ENCODE measurements at regions not wholly inside any gene's neighbourhood (a gene's known extent, or its start where the extent isn't known, plus 50 kb on each side); places are given as distances from the start of the nearest gene placed in this dataset.
"Not testable (repeated sequence)": the region's sequence is repeated elsewhere in the genome, so short reads cannot be mapped to it uniquely, and the experiment has no call there.

DNA sequence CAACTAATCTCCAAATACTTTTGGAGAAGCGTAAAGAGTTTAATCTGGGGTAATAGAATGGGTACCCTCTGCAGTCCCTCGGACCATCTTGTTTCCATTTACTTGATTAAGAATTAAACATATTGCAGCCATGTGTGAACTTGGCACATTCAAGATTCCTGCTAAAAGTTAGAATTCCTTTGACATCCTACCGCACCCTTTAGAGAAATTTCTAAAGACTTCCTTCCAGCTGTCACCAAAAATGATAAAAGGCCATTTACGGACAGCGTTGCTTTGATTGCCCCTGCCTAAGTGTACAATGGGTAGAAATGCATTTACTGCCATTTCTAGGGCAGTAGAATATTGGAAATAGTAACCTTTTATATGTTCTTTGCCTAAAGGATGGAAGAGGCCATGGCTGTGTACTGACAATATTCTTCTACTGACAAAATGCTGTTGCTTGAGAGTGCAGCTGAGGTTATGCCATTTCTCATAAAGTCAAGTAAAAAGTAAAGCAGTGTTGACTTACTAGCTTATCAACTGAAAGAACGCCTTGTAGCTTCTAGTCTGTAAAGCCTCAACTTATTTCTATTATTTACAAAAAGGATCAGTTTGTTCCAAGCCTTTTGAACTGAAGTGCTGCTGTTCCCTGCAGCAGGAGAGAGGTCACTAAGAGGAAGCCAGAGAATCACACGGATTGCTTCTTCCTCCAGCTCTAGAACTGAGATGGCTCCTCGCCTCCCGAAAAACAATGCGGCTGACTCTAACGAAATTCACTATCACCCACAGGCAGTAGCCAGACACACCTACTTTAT lies 139.8 kb upstream of the BASP1 start:
- no peak for DNase-seq (ENCODE audit: low read depth in 1 of 2, low spot score in 1 of 2)
- in situ Hi-C loops (cut with HindIII; ENCODE audit: low pct_unique_long_range_greater_than_20kb, low sequenced_read_pairs) = no loop called here
- no peak for TF ChIP-seq JUND (IDR thresholded peaks at IDR 0.05; ENCODE audit: low read depth)

DNA sequence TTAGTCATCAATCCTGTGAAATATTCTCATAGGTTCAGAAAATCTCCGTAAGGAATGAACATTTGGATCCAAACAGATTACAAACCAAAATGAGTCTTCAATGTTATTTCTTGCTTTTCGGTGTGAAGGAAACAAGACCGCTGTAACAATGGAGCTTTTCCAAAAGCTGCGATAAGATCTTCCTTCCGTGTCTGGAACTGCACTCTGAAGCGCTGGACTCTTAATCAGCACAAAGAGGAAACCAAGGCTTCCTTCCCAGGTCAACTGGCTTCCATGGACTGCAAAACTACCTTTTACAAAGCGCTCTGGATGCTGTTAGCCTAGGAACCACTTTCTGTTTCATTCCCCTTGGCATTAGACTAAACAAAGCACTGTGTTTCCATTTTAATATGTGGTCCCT lies 137.9 kb upstream of the BASP1 start:
- in situ Hi-C loops (cut with HindIII; ENCODE audit: low pct_unique_long_range_greater_than_20kb, low sequenced_read_pairs) = no loop called here
- TF ChIP-seq JUND (IDR thresholded peaks at IDR 0.05; ENCODE audit: low read depth) = no peak
- DNase-seq (ENCODE audit: low read depth in 1 of 2, low spot score in 1 of 2) = peak in 1 of 2 experiments; percentile 45

DNA sequence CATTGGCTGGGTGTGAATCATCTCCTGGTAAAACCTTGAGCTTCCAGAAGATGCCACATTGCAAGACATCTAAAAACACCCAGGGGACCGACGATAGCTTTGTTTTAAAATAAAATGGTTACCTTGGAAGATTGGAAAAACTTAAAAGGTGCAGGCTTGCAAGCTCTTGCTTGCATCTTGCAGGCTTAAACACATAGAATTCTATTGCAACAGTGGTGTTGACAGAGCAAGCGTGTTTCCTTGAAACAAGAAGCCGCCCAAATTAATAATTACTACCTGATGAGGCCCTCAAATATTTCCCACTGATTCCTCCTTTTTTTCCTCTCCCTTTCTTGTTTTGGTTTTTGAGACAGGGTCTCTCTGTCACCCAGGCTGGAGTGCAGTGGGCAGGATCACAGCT lies 137.1 kb upstream of the BASP1 start:
- in situ Hi-C loops (cut with HindIII; ENCODE audit: low pct_unique_long_range_greater_than_20kb, low sequenced_read_pairs) = no loop called here
- DNase-seq (ENCODE audit: low read depth in 1 of 2, low spot score in 1 of 2) = no peak
- TF ChIP-seq JUND (IDR thresholded peaks at IDR 0.05; ENCODE audit: low read depth) = no peak

DNA sequence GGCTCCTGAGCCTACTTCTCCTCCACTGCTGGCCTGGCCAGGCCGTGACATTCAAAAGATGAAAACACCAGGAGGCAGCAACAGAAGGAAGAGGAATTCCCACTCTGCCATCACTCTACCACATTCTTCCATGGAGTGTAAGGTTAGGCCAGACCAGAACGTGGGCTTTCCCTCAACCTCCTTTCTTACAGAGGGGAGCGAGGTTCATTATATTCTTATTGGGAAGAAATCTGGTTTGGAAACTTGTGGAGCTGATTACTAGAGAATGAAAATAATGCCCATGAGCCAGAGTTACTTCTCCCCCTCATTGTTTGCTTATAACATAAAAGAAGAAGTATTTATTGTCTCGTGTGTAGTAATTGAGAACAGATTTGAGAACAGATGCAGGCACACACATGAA lies 136.3 kb upstream of the BASP1 start:
- TF ChIP-seq JUND (IDR thresholded peaks at IDR 0.05; ENCODE audit: low read depth) = no peak
- no peak for DNase-seq (ENCODE audit: low read depth in 1 of 2, low spot score in 1 of 2)
- in situ Hi-C loops (cut with HindIII; ENCODE audit: low pct_unique_long_range_greater_than_20kb, low sequenced_read_pairs) = no loop called here

DNA sequence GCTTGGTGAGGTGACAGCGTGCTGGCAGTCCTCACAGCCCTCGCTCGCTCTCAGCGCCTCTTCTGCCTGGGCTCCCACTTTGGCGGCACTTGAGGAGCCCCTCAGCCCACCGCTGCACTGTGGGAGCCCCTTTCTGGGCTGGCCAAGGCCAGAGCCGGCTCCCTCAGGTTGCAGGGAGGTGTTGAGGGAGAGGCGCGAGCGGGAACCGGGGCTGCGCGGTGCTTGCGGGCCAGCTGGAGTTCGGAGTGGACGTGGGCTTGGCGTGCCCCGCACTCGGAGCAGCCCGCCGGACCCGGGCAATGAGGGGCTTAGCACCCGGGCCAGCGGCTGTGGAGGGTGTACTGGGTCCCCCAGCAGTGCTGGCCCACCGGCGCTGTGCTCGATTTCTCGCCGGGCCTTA lies 134.2 kb upstream of the BASP1 start:
- DNase-seq (ENCODE audit: low read depth in 1 of 2, low spot score in 1 of 2); in situ Hi-C loops (cut with HindIII; ENCODE audit: low pct_unique_long_range_greater_than_20kb, low sequenced_read_pairs): not testable (repeated sequence)

DNA sequence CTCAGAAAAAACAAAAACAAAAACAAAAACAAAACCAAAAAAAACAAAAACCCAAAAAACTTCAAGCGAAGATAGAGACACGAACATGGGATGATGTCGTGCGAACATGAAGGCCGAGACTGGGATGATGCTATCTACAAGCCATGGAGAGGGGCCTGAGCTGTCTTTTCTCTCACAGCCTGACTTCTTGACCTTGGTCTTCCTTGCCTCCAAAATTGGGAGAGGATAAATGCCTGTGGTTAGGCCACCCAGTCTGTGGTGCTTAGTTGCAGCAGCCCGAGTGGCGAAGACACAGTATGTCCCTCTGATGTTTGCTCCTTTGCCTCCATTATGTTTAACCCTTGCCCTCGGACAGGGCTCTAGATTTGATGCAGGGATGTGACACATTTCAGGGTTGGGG lies 130.4 kb upstream of the BASP1 start:
- DNase-seq (ENCODE audit: low read depth in 1 of 2, low spot score in 1 of 2) = no peak
- no peak for TF ChIP-seq JUND (IDR thresholded peaks at IDR 0.05; ENCODE audit: low read depth)
- in situ Hi-C loops (cut with HindIII; ENCODE audit: low pct_unique_long_range_greater_than_20kb, low sequenced_read_pairs) = no loop called here

DNA sequence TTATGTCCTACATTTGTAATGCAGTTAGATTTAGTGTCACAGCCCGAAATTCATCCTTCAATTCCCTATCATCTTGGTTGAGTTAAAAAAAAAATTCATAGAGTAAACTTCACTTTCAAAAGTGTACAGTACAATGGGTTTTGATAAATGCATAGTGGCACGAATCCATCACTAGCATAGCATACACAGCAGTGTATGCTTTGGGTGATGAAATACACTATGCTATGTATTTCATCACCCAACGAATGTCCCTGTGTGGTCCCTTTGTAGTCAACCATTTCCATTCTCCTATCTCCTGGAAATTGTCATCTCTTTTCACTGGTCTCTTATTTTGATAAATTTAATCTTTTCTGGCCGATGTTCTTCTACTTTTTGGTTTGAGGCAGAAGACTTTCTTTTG lies 129.4 kb upstream of the BASP1 start:
- in situ Hi-C loops (cut with HindIII; ENCODE audit: low pct_unique_long_range_greater_than_20kb, low sequenced_read_pairs) = no loop called here
- no peak for TF ChIP-seq JUND (IDR thresholded peaks at IDR 0.05; ENCODE audit: low read depth)
- DNase-seq (ENCODE audit: low read depth in 1 of 2, low spot score in 1 of 2) = no peak

DNA sequence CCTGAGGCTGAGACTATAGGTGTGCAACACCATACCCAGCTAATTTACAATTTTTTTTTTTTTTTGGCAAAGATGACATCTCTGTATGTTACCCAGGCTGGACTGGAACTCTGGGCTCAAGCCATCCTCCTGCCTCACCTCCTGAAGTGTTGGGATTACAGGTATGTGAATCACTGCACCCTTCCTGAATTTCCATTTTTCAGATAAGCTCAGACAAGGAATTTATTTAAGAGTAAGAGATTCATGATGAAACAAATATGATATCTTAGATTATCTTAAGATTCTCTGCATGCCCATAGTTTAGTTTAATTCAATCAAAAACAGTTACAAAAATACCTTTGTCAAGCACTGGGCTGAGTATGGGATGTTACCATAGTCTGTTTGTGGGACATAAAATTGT lies 128.4 kb upstream of the BASP1 start:
- no peak for TF ChIP-seq JUND (IDR thresholded peaks at IDR 0.05; ENCODE audit: low read depth)
- no peak for DNase-seq (ENCODE audit: low read depth in 1 of 2, low spot score in 1 of 2)
- in situ Hi-C loops (cut with HindIII; ENCODE audit: low pct_unique_long_range_greater_than_20kb, low sequenced_read_pairs) = no loop called here

DNA sequence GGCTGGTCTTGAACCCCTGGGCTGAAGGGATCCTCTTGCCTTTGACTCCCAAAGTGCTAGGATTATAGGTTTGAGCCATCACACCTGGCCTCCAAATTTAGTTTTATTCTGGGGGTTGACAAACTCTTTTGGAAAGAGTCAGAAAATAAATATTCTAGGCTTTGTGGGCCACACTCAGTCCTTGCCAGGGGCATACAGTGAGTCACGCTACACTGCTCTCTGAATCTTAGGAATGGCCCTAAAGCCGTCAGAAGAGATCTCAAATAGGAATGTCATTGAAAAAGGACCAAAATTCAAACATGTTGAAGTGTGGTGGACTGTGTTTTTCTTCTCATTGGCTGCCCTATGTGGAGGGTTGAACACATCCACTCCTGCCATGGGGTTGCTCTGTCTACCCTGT lies 127.7 kb upstream of the BASP1 start:
- TF ChIP-seq JUND (IDR thresholded peaks at IDR 0.05; ENCODE audit: low read depth) = no peak
- in situ Hi-C loops (cut with HindIII; ENCODE audit: low pct_unique_long_range_greater_than_20kb, low sequenced_read_pairs) = no loop called here
- DNase-seq (ENCODE audit: low read depth in 1 of 2, low spot score in 1 of 2) = no peak

DNA sequence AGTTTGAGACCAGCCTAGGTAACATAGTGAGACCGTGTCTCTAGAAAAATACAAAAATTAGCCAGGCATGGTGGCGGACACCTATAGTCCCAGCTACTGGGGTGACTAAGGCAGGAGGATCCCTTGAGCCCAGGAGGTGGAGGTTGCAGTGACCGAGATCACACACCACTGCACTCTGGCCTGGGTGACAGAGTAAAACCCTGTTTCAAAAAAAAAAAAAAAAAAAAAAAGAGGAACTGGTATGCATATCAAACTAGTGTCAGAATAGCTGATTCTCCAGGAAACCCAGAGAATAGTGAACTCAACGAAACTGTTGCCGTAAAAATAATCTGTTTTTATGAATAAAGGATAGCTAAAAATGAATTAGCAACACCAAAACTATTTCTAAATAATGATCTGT lies 126.6 kb upstream of the BASP1 start:
- DNase-seq (ENCODE audit: low read depth in 1 of 2, low spot score in 1 of 2) = no peak
- in situ Hi-C loops (cut with HindIII; ENCODE audit: low pct_unique_long_range_greater_than_20kb, low sequenced_read_pairs) = no loop called here
- TF ChIP-seq JUND (IDR thresholded peaks at IDR 0.05; ENCODE audit: low read depth) = no peak

DNA sequence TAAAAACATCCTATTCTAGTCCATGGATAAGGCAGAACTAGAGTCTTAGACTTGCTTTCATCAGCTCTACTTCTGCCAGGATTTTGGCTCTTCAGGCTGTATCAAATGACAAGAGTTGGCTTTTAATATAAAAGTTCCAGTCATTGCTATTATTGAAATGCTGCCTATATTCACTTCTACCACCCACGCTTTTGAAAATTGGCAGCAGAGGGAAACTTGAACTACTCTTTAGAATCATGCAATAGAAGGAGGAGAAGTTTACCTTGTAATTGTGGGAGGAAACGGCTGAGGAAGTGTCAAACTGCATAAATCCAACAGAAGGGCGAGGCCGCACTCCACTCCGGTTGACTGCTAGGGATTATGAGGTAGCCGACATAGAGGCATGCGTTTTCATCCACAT lies 122.6 kb upstream of the BASP1 start:
- DNase-seq (ENCODE audit: low read depth in 1 of 2, low spot score in 1 of 2) = no peak
- no peak for TF ChIP-seq JUND (IDR thresholded peaks at IDR 0.05; ENCODE audit: low read depth)
- in situ Hi-C loops (cut with HindIII; ENCODE audit: low pct_unique_long_range_greater_than_20kb, low sequenced_read_pairs) = no loop called here

DNA sequence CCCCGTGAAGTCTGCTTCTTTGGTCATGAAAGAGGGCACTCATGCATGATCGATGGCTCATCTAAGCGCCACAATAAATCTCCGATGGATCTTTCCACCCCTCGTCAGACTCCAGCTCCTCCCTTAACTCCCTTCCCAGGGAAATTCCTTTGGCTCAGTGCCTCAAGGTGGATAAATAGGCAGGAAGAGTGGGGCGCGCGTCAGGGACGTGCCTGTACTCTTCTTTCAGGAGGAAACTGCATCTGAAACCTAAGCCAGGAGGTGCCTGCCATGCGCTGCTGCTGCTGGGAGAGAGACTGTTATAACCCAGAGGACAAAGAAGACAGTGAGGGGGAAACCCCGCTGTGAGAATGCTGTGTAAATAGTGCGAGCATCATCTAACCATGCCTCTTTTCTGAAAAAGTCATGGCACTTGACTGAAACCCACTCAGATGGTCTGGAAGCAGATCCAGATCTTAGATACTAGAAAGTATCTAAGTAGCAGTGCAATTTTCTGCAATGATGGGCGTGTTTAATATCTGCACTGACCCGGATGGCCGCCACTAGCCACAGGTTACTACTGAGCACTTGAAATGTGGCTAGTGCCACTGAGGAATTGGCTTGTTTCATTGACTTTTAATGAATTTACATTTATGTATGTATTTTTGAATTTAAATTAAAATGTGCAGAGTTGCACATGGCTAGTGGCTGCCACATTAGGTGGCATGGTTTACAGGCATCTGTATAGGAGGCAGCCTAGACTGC lies 120.3 kb upstream of the BASP1 start:
- TF ChIP-seq JUND (IDR thresholded peaks at IDR 0.05; ENCODE audit: low read depth) = no peak
- DNase-seq (ENCODE audit: low read depth in 1 of 2, low spot score in 1 of 2) = no peak
- in situ Hi-C loops (cut with HindIII; ENCODE audit: low pct_unique_long_range_greater_than_20kb, low sequenced_read_pairs) = no loop called here

DNA sequence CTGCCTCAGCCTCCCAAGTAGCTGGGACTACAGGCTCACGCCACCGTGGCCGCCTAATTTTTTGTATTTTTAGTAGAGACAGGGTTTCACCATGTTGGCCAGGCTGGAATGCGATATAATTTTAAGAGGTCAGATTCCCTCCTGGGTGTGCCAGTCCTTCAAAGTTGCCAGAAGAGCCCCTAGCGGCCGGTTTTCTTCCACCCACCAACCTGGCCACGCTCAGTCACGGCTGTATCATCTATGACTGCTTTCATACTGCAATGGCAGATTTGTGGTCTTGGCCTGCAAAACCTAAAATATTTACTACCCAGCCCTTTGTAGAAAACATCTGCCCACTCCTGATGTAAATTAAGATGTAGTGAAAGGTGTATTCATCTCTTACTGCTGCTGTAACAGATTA lies 117.5 kb upstream of the BASP1 start:
- in situ Hi-C loops (cut with HindIII; ENCODE audit: low pct_unique_long_range_greater_than_20kb, low sequenced_read_pairs) = no loop called here
- no peak for TF ChIP-seq JUND (IDR thresholded peaks at IDR 0.05; ENCODE audit: low read depth)
- DNase-seq (ENCODE audit: low read depth in 1 of 2, low spot score in 1 of 2) = no peak

All from T47D (cell line).